GM19043 (cell line): ENCODE measurements at regions not wholly inside any gene's neighbourhood (a gene's known extent, or its start where the extent isn't known, plus 50 kb on each side); places are given as distances from the start of the nearest gene placed in this dataset.

Source experiments
- ATAC-seq: cut with Tn5 transposase; IDR thresholded peaks from one replicate; pipeline ENCODE4 v1.9.1; 2021; ENCODE audit warnings: low read depth; ENCODE audit not compliant: unreplicated experiment

DNA sequence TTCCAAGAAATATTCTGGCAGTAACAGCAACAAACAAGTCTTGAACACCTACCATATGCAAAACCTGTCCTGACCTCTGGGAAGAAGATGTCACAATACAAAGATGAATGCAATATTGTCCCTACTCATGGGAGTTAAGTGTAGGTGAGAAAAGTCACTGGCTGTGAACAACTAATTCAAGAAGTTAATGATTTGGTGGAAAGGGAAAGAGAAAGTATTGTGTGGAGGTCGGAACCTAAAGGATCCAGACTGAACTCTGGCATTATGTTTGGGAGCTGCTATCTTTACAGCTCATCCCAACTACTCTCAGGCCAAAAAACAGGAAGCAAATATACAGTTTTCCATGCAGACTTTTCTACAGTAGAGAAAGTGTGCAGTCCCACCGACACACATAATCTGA lies 285.3 kb upstream of the PRDM1 start:
- no peak for ATAC-seq

DNA sequence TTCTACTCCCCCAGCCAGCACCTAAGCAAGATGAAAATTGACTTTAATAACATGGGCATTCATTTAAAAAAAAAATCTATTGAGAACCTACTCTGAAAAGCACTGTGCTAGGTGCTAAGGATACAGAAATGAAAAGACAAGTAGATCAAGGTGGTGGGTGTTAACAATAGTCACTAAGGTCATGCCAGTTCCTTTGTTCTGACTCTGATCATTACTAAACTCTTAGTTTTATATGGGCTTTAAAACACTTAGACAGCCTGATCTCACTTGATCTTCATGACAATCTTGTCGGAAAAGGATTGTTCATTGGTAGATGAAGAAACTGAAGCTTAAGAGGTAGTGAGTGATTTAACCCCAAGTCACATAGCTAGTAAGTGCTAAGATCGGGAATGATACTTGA lies 285.7 kb upstream of the PRDM1 start:
- ATAC-seq = no peak

DNA sequence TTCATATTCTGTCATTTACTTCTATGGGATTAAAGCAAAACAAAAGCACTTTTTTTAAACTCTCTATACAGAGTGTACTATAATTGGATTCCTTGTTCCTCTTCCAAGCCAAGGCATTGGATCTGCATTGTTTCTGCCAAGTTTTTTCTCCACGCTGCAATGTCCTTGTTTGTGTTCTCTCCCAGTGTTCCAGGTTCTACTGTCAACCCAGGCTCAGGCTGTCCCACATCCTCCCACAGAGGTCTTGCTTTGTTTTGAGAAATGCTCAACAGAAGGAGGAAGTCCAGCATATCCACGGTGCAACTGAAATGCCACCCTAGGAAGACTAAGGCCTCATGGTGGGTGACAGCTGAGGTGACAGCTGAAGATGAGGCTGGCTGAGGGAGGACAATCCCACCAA lies 287.1 kb upstream of the PRDM1 start:
- ATAC-seq = no peak

DNA sequence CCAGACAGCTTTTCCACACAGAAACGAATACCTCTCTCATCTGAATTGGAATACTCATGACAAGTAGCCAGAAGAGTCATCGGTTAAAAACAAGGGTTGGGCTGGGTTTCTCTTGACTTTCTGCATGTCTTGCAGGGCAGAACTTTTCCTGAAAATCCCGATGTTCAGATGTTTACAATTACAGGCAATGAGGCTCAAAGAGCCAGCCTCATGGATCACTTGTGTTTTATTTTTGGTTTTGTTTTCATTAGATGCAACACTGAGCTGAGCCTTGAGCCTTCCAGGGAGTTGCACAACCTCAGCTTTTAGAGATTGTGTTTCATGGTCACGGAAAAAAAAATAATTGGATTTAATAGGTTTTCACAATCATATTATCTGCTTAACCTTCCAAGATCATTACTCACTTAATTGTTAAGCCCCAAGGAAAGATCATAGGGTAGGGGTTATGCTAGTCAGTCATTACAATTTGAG lies 288.1 kb upstream of the PRDM1 start:
- no peak for ATAC-seq

DNA sequence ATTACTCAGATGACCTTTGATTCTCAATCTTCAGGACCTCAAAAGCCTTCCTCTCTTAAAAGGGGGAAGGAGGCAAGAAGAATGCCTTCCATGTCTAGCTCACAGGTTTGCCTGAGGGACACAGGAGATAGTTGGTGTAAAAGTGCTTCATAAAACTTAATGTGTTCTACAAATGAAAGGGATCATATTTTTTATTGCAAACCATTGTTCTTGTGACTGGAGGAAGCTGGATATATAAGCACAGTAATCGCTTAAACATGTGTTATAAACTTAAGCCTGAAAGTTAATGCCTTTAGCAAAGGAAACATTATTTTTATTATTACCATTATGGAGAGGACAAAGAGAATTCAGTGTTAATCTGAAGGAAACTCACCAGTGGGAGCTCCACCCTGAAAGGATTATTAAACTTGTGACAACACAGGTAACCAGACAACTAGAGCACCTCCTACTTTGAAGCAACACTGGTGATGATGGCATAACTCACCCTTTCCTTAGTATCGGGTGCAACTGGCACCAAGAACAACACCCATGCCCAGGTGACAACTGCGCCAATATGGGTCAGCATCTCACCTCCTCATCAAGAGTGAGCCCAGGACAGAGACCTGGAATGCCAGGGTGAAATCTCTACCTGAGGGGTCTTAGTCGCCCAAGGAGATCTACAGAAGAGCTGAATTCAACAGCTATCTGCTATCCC lies 288.7 kb upstream of the PRDM1 start:
- ATAC-seq = no peak

DNA sequence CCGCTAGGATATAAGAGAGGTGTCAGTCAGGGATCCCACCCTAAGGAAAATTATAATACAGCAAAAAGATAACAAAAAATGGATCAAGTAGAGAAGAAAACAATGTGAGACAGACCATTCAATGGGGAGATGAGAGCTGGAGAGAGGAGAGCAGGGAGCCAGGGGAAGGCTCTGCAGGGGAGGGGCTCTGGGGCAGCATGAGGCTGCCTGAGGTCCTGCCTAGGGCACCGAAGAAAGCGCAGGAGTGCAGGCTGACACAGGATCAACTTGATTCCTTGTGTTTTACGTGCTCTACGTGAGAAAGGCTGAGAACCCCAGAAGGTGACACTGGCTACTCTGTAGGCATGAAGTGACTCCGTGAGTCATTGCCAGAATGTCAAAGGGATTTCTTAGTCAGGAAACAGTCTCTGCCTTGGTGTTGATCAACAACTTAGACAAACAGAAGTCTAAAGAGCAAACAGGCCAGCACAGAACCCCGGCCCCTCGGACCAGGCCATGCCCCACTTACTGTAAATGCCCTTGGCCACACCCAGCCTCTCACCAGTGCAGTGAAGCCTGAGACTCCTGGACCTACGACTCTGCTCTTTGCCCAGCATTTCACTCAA lies 290.1 kb upstream of the PRDM1 start:
- no peak for ATAC-seq

DNA sequence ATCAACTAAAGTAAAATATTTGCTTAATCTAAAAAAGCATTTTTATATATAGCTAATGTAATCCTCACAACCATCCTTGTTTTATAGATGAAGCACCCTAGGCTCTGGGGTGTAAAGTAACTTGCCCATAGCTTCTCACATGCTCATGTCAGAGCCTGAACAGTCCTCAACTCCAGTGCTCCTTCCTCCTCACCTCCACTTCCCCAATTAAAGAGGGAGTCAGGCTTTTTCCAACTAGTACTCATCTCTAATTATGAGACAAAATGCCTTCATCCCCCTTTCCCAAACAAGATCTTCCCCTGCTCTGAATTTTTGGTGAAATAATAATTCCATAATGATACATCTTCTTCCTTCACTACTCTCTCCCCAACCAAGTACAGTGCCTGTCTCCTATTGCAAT lies 290.8 kb upstream of the PRDM1 start:
- ATAC-seq = no peak

DNA sequence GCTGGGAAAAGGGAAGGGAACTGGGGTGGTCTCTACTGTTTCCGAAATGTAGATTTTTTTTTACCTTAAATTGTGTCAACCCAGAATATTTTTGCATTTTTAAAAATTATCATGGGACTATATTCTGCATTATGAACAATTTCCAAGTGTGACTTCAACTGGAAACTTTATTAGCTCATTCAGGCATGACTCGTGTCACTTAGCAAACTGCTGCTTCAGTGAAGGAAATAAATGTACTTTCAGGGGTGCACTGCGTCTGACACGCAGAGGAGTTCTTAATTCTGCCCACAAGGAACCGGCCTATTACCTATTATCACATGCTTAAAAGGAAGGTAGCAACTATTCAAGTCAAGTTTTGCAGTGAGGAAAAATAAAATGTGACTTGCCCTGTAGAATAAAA lies 291.3 kb upstream of the PRDM1 start:
- ATAC-seq = no peak

- no peak for ATAC-seq
Measured at GRCh38 chr6:105794239-105794638, 291.9 kb upstream of the PRDM1 start.

GRCh38 chr6:105793130-105793529 lies 293.0 kb upstream of the PRDM1 start:
- ATAC-seq = no peak

- peak; percentile 31 for ATAC-seq
Measured at GRCh38 chr6:105791583-105792318, 294.4 kb upstream of the PRDM1 start.

DNA sequence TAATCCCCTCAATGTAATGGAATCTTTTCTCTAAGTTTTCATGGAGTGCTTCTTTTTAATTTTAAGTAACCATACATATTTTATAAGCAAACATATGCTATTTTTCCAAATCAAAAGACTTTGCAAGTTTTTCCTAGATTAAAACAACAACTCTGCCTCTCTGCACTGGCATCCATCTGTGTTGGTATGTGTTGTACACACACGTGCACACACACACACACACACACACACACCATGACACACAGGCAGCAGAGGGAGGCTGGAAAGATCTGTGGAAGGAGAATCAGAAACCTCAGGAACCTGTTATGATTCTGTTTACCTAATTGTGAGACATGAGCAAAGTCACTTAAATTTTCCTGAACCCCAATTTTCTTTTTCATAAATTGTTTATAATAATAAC lies 295.0 kb upstream of the PRDM1 start:
- no peak for ATAC-seq

GRCh38 chr6:105790635-105791034 lies 295.5 kb upstream of the PRDM1 start:
- ATAC-seq = no peak

GRCh38 chr6:105789935-105790334 lies 296.2 kb upstream of the PRDM1 start:
- no peak for ATAC-seq

GRCh38 chr6:105787747-105788146 lies 298.4 kb upstream of the PRDM1 start:
- no peak for ATAC-seq

GRCh38 chr6:105786890-105787655 lies 299.1 kb upstream of the PRDM1 start:
- no peak for ATAC-seq

GRCh38 chr6:105786449-105786848 lies 299.7 kb upstream of the PRDM1 start:
- ATAC-seq = no peak

DNA sequence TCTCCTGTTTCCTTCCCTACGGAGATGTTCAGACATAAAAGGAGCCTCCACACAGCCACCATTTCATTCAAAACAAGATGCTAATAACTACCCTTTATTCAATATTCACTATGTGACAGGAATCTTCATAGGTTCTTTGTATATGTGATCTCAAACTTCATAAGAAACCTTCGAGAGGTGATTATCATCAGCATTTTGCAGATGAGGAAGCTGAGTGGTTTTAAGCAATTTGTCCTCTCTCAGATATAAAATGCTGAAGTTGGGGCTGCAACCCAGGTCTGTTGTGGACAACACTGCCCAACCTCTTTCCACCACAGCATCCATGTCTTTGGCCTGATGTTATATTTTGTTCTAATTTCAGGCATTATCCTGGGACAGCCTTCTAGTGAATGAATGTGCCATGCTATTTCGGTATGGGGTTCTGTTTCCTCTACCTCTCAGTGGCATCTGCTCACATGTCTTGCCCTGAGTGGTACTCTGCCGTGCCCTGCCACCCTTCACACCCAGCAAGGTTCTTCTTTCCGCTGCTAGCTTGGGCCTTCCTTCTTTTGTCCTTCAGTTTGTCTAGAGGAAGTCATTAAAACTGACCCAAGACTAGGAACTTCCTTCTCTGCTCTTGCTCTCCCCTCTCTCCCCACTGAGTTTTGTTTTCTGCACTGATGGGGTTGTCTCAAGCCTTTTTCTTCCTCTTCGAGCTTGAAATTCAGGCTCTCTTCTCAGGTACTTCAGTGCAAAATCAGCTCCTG lies 300.9 kb upstream of the PRDM1 start:
- ATAC-seq = no peak

DNA sequence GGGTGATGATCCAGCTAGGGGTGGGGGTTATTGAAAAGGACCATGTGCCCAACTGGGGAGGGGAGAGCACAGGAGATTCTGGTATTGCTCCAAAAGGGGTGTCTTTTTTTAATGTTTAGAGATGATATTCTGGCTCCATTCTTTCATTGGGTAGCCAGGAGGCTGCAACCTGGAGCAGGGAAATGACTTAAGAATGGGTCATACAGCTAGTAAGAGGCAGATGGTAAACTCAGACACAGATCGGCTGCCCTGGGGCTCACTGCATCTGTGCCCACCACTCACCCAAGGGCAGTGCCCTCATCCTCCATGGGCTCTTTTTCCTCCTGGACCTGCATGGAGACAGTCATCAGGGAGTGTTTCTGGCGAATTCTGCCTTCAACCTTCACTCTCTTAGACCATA lies 302.0 kb upstream of the PRDM1 start:
- no peak for ATAC-seq

GRCh38 chr6:105783333-105783935 lies 302.7 kb upstream of the PRDM1 start:
- no peak for ATAC-seq
